GM18498 (cell line): ENCODE measurements at regions not wholly inside any gene's neighbourhood (a gene's known extent, or its start where the extent isn't known, plus 50 kb on each side); places are given as distances from the start of the nearest gene placed in this dataset.
A peak's percentile ranks its signal among the peaks of the same experiment; 100 is the strongest.

Experiments
- ATAC-seq: cut with Tn5 transposase; IDR thresholded peaks from one replicate; pipeline ENCODE4 v1.9.1; 2021; ENCODE audit warnings: mild to moderate bottlenecking, moderate library complexity; ENCODE audit not compliant: unreplicated experiment

DNA sequence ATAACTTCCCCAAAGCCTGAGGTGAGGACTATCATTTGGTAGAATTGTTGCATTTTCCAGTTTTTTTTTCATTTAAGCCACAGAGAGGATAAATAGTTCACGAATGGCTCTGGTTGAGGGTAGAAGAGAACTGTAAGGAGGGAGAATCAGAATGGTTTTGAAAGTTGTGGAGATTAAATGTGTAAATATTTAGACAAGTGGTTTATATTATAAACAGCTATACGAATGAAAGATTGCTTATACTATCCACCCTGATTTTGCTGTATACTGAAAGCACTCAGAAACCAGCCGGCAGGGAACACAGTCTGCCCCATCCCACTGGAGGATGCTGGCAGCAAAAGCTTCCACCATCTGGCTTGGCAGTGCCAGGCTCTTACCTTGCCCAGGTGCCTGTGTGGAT is 341.1 kb downstream of the RAPGEF2 start:
- no peak for ATAC-seq

DNA sequence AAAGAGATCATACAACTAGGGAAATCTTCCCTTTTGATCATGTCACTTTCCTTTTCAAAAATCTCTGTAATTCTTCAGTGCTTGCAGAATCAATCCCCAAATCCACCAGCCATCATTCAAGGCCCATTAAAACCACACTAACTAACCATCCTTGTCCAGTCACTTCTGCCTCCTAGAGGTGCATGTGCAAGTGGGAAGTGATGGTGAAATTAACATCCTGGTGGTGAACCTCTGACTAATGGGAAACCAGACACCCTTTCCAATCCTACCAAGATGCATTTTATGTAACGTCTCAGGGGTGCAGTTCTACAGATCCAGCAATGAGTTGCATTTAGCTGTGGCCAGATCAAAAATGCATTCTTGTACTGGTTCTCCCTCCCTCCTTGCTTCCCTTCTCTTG is 341.8 kb downstream of the RAPGEF2 start:
- ATAC-seq: no peak

DNA sequence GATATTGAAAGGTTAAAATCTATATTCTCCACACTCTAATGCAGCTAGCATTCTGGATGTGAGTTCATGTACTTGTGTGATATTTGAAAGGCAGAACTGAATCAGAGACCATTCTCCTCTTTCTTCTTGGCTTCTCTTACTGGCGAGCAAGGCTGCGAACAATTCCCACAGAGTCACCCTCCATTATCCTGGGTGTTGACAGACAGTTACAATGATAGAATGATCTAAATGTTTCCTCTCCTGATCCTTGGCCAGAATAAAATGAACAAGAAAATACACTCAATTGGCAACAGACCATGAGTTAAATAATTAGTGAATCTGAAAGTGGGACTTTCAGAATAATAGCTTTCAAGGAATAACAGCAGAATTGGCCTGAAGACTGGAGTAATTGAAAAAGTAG is 342.8 kb downstream of the RAPGEF2 start:
- no peak for ATAC-seq

DNA sequence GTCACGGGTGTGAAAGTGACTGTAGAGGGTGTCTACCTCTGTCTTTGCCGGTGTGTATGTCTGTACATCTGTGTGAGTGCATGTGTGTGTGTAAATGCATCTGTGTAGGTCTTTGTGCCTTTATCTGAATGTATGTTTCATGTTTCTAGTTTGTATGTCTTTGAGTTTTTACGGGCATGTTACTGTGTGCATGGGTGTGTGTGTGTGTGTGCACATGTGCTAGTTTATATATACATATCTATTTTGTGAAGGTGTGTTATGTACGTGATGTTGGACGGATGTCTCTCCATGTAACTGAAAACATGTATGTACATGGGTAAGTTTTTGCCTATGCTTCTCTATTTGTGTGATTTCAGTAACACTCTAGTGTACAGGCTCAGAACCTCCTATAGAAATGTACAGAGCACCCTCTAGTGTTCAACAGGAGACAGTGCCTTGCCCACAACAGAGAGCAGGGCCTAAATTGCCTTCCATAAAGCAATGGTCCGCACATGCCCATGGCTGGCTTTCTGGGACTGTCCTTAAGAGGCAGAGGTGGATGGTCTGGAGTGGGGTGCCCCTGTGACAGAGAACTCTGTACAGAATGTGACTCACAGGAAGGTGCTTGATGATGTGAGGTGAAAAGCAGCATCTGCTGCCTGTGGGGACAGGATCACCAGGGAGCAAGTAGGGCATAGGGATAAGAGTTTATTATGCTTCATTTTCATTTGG is 343.5 kb downstream of the RAPGEF2 start:
- ATAC-seq: peak; percentile 100

DNA sequence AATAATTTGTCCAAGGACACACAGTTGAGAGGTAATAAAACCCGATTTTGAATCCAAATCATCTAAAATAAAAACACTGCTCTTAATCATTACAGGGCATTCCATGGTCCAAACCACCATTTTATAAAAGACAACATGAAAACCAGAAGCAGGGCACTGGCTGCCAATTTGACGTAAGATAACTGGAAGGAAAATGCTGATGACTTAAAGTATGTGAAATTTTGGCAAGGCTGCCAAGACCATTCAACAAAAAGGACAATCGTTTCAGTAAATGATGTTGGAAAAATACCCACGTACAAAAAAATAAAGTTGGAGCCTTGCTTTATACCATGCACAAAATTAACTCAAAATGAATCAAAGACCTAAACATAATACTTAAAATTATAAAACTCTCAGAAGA is 344.4 kb downstream of the RAPGEF2 start:
- ATAC-seq: no peak

DNA sequence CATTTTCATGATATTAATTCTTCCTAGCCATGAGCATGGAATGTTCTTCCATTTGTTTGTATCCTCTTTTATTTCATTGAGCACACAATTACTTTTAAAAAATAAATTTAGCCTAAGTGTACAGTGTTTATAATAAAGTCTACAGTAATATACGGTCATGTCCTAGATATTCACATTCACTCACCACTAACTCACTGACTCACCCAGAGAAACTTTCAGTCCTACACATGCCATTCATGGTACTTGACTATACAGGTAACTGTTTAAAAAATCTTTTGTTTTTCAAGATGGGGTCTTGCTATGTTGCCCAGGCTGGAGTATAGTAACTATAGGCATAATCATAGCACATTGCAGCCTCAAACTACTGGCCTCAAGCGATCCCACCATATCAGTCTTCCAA is 348.1 kb downstream of the RAPGEF2 start:
- ATAC-seq: no peak

DNA sequence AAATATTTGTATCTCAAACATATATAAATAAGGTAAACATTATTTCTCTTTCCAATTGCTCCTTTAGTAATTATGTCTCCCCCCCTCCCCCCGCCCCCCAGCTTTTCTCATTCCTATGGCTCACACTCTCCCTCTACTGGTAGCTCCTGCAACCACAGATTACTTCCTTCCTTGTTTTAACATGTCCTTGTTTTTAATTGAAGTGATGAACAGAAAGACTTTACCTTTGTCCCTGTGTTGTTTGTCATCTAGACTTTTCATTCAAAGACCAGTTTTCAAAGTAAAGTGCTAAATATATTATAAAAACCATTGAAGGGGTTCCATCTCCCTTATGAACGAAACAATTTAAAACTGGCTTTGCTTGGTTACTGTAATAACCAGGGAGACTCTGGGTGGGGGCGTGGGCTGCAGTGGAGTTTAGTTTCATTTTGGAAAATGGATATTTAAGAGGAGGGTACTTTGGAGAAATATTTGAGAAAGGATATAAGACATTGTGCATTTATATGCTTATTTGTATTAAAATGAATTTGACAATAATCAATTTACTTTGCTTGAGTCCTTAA is 352.9 kb downstream of the RAPGEF2 start:
- ATAC-seq: no peak

DNA sequence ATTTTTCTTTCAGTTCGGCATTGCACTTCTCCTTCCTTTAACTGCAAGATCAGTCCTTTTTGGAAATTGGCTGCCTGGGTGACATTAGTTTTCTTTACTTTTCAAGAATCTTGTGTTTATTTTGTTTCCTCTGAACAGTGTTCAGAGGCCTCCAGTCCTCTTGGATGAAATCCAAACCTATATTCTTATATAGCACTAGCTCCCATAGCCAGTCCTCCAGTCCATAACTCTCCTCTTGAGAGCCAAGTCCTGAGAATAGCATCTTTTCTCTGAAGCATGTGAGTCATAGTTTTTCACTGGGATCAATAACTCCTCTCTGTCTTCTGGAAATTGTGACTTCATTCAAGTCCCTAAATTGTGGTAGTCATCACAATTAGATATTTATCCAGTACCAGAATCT is 357.5 kb downstream of the RAPGEF2 start:
- ATAC-seq: no peak

DNA sequence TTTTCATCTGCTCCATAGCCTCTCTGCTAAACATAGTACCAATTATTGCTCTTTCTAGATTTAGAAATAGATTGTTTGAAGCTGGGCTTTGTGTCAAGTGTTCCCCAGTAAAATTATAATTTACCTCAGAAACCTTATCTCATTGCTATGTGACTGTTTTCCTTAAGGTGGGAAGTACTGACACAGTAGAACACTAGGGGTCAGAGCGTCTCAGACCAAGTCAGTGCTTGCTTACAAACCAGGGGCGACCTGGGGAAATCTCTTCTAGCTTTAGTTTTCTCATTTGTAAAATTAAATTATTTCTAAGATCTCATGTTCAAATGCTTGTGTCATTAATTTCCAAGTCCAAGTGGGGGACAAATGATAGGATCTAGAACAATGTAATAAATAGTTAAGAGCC is 360.4 kb downstream of the RAPGEF2 start:
- no peak for ATAC-seq

DNA sequence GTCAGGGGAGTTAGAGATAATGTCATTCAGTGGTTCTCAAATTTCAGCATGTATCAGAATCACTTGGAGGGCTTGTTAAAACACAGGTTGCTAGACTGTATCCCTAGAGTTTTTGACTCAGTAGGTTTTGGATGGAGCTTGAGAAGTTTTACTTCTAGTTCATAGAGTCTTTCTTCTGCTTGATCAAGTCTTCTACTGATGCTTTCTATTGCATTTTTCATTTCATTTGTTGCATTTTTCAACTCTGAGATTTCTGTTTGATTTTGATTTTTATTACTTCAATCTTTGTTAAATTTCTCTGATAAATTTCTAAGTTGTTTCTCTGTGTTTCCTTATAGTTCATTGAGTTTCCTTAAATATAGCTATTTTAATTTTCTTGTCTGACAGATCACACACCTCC is 361.4 kb downstream of the RAPGEF2 start:
- ATAC-seq: no peak

DNA sequence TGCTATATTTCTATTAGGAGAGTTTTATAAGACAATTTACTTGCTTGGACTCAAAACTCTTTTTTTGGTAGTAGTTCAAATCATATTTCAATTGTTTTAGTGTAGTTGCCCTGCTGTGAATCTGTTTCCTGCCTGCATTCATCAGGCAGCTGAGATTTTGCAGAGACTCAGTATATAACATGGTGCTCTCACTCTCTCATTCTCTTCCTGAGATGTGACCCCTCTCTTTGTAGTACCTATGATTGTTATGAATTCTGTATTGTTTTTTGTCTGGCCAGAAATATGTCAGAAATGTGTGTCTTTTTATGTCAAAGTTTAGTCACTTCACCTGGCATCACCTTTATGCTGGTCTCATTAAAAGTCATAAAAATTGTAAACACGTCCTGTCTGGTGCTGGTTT is 374.0 kb downstream of the RAPGEF2 start:
- ATAC-seq: no peak

DNA sequence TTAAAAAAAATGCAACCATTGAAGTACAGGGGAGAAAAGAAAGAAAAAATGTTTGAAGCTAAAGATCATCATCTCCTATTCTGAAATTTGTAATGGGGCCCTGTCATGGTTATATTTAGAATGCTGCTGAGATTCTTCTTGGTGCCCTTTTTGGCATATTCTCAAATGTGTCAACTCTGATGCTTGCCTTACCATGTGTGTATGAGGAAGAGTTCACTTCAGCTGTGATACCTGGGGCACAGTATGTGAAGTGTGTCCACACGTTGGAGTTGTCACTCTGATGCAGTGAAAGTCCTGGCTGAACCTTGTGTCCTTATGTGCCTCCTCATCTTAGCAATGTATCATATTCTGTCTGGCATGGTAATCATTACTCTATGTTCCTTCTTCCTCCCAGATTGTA is 377.9 kb downstream of the RAPGEF2 start:
- no peak for ATAC-seq

DNA sequence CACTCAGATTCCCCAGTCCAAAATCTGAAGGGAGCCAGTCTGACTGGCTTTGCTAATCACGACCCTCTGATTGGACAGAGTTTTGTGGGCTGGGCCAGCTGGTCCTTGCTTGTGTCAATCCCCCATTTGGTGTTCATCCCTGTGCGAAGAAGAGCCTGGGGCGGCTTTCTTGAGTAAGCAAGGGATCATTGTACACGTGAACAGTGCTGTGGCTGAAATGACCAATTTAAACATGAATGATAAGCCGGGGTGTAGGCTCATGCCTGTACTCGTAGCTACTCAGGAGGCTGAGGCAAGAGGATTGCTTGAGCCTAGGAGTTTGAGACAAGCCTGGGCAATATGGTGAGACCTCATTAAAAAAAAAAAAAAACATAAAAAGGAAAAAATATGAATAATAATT is 379.1 kb downstream of the RAPGEF2 start:
- no peak for ATAC-seq

DNA sequence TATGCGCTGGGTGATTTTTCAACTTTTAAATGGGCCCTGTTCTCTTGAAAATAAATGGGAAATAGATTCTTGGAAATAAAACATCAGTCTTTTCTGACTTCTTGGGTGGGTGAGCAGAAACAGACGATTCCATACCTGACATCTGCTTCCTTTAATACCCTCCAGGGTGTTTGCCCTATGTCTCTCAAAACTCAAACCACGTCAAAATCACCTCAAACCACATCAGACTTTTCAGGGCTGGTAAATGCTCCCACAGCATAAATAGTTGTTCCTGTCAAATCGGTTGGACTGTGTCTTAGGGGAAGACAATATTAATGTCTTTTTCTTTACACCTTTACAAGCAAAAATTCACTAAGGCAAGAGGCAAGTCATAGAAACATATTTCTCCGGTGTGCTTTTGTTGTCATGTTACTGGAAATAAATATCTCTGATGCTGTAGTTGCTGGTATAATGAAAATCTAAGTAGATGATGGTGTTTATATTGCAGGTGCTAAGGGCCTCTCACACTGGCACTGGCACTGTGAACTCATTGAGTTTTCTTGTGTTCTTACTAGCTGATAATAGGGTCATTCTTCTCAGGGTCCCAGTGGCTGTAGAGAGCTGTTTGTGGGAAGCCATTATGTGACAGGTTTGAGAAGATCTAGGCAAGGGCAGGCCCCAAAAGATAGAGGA is 380.4 kb downstream of the RAPGEF2 start:
- no peak for ATAC-seq

DNA sequence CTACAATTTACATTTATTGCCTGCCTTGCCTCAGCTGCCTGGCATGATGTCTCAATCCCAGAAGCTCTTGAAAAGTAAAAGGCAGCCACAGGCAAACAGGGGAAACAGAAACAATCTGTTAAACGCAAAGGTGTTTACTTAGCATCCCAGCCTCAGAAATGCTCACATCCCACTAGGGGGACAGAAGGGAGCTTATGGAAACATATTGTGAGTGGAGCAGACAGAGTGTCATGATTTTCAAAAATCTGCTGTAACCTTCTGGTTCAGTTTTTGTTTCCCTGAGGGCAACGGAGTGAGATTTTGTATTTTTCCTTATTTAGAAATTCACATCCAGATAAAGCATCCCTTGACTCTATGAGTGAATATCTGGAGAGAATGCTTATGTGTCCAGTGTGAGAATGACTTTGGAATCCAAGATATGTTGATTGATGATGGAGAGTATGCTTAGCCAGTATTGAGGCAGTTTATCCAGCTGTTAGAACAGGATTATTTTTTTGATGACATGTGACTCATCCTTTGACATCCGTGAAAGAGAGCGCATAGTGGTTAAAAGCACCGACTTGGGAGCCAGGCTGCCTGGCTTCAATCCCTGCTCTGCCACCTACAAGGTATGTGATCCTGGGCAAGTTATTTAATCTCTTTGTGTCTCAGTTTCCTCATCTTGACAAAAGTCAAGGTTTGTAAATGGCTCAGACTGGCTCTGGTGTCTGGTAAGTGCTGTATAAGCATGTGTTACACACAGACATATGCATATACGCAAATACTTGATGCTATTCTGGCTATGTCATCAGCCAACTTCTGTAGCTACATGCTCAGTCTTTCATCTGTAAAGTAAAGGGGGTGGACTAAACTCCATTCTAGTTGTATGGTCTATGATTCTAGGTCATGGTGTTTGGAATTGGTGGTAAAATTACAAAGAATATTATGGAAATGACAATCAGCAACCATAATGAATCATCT is 381.2 kb downstream of the RAPGEF2 start:
- ATAC-seq: no peak

DNA sequence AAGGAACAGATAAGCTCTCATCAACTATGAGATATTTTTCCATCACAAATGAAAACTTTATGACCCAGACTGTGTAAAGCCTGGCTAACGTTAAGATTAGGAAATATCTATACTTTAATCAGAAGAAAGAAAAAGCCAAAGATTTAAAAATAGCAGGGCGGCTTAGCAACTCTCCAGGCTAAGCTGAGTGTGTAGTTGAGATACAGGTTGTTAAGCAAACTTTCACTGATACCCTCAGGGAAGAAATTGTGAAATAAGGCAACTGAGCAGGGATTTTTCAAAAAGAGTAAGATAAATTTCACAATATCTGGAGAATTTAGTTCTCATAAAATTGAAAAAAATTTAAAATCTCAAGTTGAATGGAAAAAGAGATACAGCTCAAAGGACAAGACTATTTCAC is 382.0 kb downstream of the RAPGEF2 start:
- ATAC-seq: no peak

DNA sequence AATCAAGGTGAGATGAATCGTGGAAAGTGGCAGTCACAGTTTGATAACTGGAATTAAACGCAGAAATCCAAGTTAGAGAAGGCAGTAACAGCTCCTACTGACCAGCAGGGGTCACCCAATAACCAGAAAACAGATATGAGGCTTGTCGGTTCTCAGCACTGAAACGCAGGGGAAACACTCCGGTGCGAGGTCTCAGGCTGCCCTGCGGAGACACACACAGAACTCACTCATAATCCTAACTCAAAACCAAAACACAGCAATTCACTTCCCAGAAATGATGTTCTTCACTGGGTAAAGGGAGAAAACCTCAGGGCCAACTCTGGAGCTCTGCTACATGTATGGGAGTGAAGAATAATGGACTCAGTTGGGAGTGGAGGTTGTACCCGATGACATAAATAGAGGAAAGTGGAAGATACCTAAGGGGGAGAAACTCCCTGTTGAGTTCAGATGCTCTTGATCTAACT is 384.4 kb downstream of the RAPGEF2 start:
- ATAC-seq: peak; percentile 97

DNA sequence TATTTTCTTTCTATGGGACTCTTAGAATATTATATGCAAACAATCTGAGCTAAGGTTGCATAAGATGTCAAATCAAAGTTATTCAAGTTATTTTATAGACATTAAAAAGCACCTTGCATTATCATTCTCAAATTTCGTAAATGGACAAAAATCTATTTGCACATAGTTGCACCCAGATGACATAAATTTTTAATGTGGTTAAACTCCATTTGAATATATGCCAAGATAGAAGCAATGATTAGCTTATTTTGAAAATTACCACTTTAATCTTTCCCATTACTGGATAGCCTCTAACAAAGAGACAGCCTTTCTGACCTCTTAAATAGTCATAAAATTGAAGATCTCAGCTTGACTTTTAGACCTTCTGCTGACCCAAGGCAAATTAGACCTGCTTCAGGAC is 386.8 kb downstream of the RAPGEF2 start:
- no peak for ATAC-seq

DNA sequence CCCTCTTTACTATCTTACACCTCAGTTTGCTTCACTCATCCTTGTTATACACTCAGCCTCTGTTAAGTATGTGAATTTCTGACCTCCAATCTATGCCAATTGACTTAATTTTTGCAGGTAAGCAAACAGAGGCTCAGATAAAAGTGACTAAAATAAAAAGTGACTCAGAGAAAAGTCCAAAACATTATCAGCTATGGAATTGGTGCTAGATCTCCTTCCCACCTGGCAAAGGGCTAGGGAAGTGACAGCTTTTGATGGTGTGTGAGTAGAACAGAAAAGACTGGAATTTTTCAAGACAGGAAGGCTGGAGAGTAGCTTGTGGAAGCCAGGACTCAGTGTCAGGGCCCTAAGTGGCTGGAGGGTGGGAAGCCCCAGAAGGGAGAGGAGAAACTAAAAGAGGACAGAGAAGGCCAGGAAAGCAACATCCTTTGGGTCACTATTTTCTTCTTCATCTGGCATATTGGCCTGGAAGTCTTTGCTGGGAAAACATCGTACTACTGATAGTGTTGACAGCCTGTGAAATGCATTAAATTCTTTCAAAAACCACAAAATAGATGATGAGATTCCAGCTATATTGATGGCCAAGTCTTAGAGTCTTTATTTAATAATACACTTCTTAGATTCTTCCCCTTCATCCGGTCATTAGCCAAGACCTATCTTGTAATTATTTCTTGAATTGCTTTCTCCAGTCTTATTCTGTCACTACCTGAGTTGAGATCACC is 392.8 kb downstream of the RAPGEF2 start:
- ATAC-seq: no peak

DNA sequence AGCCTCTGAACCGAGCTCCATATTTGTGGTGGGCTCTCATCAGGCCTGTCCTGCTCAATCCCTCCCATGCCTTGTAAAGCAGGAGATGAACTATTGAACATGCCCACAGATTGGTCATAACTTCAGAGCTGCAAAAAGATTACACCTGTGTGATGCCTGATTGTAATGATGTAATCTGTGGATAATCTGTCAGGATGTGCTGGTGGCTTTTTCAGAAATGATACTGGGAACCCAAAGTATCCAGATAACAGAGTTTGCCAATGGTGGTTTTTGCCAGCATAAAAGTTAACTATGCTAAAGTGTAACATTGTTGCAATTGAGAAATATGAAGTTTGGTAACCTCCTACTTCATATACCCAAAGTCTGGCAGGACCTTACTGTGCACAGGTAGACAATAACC is 393.4 kb downstream of the RAPGEF2 start:
- no peak for ATAC-seq

DNA sequence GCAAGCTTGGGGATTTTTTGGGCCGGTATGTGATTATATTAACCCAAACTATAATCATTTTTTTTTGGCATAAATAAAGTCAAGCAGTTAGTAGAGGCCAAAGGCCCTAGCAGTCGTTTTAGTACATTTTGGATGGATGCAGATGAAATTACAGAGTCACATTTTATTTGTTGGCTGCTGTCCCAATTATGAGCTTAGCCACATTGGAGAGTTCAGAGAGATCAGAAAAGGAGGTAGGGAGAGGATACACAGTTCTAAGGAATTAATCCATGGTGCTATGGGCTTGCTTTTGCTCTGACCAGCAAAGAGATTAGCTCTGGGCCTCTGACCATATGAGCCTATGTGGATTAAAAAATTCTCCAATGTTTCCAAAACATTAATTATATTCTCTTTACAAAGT is 395.1 kb downstream of the RAPGEF2 start:
- ATAC-seq: no peak
